GM12873 (cell line): ENCODE measurements at regions not wholly inside any gene's neighbourhood (a gene's known extent, or its start where the extent isn't known, plus 50 kb on each side); places are given as distances from the start of the nearest gene placed in this dataset.

Source experiments
- TF ChIP-seq, protein P1 (sequence below): IDR thresholded peaks from 2 replicates; pipeline ENCODE4 v1.5.1; 2012; ENCODE audit warnings: low read depth, mild to moderate bottlenecking, moderate library complexity, low read length, control low read depth; ENCODE audit not compliant: insufficient read depth; ENCODE audit errors: missing control alignments

DNA sequence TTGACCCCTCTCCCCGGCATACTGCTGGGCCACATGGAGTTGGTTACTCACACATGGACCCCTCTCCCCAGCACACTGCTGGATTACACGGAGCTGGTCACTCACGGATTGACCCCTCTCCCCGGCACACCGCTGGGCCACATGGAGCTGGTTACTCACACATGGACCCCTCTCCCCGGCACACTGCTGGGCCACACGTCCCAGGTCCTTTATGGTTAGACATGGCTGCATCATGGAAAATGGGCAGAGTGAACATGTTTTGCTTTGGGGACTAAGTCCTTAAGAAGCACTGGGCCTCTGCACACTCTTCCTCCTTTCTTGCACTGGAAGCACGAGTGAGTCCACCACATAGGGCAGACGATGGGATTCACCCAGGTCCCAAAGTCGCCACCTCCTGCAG, 102.1 kb upstream of the SHH start:
- TF ChIP-seq, protein P1, sequence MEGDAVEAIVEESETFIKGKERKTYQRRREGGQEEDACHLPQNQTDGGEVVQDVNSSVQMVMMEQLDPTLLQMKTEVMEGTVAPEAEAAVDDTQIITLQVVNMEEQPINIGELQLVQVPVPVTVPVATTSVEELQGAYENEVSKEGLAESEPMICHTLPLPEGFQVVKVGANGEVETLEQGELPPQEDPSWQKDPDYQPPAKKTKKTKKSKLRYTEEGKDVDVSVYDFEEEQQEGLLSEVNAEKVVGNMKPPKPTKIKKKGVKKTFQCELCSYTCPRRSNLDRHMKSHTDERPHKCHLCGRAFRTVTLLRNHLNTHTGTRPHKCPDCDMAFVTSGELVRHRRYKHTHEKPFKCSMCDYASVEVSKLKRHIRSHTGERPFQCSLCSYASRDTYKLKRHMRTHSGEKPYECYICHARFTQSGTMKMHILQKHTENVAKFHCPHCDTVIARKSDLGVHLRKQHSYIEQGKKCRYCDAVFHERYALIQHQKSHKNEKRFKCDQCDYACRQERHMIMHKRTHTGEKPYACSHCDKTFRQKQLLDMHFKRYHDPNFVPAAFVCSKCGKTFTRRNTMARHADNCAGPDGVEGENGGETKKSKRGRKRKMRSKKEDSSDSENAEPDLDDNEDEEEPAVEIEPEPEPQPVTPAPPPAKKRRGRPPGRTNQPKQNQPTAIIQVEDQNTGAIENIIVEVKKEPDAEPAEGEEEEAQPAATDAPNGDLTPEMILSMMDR = no peak

DNA sequence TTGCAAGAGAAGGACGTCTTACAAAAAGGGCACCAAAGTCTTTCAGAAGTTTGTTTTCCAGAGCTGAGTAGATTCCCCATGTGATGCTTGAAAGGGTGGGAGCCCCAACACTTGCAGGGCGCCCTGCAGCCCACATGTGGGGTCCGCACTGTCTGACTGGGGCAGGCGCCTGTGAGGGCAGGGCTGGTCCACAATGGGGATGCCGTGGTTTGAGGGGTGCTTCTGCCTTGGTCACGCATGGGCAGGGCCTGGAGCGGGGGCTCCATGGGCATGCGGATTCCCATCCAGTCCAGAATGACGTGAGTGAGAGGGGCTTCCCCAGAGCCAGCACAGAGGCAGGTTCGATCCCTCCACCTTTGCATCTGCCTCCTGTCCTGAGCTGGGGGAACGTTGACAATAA, 101.5 kb upstream of the SHH start:
- TF ChIP-seq, protein P1 = no peak

DNA sequence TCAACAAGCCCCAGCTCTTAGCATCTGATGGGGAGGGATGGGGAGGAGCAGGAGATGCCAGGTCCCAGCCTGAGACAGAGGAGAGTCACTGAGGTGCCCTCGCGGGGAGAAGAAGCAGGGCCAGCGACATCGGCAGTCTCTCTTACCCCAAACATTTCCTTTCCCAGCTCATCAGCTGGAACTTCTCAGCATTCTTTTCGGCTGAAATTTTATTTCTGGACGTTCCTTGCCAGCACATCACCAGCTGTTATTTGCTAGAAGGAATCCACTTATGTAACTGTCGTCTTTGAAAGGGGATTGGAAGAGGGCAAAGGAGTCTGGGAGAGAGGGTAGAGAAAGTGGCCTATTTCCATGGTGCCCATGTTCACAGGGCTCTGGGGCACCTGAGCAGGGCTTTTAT, 101.0 kb upstream of the SHH start:
- TF ChIP-seq, protein P1 = no peak

DNA sequence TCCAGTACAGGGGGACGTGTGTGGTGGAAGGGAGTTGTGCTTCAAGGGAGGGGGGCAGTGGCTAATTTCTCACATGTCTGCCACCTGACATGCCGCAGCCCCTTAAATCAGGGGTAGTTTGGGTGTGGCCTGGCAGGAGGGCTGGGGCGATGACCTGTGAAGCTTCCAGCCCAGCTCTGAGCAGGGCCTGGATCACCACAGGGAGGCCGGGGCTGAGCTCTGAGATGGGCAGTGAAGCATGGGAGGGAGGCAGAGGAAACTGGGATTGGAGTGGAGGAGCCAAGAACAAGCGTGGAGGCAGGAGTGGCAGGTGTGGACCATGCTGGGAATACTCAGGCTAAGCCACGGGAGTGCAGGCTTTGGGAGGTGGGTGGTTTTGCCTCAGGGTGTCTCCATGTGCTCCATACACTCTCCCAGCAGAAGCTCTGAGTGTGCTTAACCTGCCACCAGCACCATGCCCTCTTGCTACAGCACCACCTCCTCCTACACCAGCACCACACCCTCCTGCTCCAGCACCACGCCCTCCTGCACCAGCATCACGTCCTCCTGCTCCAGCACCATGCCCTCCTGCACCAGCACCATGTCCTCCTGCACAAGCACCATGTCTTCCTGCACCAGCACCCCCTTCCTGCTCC, 99.3 kb upstream of the SHH start:
- TF ChIP-seq, protein P1 = no peak

DNA sequence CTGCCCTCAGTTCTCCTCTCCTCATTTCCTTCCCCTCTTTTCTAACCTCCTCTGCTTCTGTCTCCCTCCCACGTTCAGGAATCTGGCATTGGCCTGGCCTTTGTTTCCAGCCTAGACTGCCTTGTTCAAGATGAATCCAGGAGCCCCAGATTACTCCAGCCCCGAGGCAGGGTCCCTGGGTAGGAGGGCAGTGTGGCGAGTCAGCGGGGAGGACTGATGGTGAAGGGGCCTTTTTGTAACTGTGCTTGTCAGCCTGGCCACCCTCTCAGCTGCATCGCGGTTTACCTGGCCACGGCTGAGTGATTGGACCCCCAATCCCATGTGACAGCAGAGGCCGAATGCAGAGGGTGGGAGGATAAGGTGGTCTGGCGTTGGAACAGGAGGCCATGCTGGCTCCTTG, 96.1 kb upstream of the SHH start:
- TF ChIP-seq, protein P1 = no peak

DNA sequence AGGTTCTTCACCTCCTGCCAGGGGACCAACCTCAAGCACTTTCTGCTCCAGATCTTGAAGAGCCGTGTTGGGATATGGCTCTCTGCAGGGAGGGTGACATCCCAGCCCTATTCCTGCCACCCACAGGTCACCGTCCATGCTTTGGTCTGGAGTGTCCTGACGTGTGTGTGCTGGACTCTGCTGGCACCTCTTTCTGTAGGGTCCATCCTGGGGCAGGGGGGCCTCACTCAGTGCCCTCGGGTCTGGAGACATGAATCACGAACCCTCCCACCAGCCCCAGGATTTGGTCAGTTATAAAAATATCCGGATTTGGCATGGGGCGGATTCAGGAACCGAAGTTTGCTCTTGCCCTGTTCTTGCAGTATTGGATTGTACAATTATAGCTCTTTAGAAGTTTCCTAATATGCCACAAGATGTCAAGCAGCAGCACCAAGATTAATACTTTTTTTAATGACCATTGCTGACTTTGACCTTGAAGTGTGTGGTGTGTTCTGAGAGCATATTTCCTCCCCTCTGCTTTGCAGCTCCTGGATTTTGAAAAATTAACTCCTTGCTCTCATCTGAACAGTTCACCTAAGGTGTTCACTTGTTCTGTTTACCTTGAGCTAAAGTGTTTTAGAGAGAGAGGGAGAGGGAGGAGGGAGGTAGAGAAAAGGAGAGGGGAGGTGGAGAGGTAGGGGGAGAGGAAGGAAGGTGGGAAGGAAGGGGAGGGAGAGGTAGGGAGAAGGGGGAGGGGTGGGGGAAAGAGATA, 95.4 kb upstream of the SHH start:
- TF ChIP-seq, protein P1 = no peak

DNA sequence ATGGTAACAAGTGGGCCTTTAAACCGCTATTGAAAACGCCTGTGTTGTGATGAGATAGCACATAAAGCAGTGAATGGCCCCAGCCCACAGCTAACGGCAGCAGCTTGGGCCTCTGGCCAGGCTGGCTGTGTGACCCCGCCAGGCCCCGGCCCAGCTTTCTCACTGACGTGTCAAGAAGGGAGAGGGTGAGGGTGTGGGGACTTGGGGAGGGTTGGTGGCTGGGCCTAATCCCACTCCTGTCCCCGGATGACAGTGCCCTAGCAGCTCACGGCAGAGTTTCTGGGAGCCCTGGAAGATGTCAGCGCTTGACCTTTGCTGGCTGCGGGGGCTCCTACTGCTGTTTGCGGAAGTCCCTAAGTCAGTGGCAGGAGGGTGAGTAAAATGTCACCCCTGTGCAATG, 88.9 kb upstream of the SHH start:
- TF ChIP-seq, protein P1 = no peak
